T47D (cell line): ENCODE measurements at regions not wholly inside any gene's neighbourhood (a gene's known extent, or its start where the extent isn't known, plus 50 kb on each side); places are given as distances from the start of the nearest gene placed in this dataset.

ENCODE experiments used
- DNase-seq, 2 experiments: peaks; one replicate each; pipeline versions ENCODE4 v3.0.0 to v3.0.0-alpha.2; 2011 to 2012; ENCODE audit warnings: low read depth in 1 of 2, low spot score in 1 of 2
- JUND ChIP-seq: IDR thresholded peaks from 2 replicates; pipeline ENCODE4 v1.6.1; 2012; ENCODE audit warnings: low read depth
- in situ Hi-C: cut with HindIII; loops from 2 replicates; pipeline ENCODE4 v1.10.0; 2016; ENCODE audit warnings: low sequenced_read_pairs, low pct_unique_long_range_greater_than_20kb

GRCh38 chr5:27315363-27316270, 277.2 kb upstream of the CDH9 start:
- in situ Hi-C loops = no loop called here
- no peak for DNase-seq
- no peak for TF ChIP-seq JUND

DNA sequence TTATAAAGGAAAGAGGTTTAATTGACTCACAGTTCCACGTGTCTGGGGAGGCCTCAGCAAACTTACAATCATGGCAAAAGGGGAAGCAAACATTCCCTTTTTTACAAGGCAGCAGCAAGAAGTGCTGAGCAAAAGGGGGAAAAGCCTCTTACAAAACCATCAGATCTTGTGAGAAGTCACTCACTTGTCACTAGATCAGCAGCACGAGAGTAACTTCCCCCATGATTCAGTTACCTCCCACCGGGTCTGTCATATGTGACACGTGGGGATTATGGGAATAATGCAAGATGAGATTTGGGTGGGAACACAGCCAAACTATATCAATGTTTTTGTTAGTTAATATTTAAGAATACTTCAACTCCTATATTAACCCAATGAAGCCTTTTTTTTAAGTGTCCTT, 275.2 kb upstream of the CDH9 start:
- in situ Hi-C loops = no loop called here

GRCh38 chr5:27312291-27312893, 274.0 kb upstream of the CDH9 start:
- no peak for DNase-seq

More for the DNA sequence above, 275.2 kb upstream of the CDH9 start:
- no peak for TF ChIP-seq JUND
- DNase-seq = no peak

GRCh38 chr5:27311544-27311943, 273.2 kb upstream of the CDH9 start:
- DNase-seq = no peak
- no peak for TF ChIP-seq JUND
- in situ Hi-C loops = no loop called here

More at GRCh38 chr5:27312291-27312893, 274.0 kb upstream of the CDH9 start:
- TF ChIP-seq JUND = no peak
- in situ Hi-C loops = no loop called here

- no peak for DNase-seq
- no peak for TF ChIP-seq JUND
- in situ Hi-C loops = no loop called here
These were observed 269.8 kb upstream of the CDH9 start for GRCh38 chr5:27308153-27308552.

DNA sequence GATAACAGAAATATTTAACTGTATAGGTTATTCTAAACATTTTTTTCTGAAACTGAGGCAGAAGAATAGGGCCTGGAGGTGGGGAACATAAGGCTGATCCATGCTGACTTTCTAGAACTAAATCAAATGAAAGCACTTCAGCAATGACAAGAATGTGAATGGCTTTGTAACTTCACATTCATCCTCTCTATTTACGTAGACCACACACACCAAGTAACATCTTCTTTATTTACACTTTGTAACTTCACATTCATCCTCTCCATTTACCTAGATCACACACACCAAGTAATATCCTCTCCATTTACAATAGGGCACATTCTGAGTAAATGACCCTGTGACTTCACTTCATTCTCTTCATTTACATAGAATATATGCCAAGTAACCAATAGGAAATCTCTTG, 251.8 kb upstream of the CDH9 start:
- in situ Hi-C loops = no loop called here
- no peak for TF ChIP-seq JUND
- no peak for DNase-seq

DNA sequence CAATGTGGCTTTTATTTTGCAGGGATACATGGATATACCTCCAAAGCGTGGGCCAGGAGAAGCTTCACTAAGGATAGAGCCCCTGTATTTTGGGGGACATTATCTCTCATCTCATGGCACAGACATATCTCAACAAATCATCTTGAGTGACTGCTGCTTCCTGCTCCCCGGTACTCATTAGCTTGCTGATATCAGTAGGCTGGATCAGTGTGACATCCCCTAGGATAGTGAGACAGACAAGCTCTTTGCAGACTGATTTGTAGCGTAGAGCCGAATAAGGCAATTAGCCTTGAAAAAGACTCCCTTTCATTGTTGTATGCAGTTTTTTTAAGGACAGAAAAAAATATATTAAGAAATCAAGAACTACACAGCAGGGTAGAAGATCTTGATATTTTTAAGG, 237.7 kb upstream of the CDH9 start:
- DNase-seq = no peak
- in situ Hi-C loops = no loop called here
- no peak for TF ChIP-seq JUND

DNA sequence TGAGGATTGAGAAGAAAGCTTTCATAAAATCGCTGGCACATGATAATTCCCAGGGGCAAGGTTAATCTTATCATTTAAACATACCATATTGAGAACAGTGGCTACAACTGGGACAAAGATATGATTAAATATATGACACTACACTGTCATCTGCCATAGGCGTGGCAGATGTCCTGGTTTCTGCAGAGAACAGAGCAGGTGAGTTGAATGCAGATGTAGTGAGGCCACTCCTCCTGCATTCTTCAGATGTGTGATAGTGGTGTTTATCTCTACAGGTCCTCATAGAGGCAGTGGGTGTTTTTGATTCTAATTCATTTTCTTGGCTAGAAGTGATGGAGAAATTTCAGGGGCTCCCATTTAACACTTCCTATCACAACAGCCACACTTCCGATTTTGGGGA, 237.0 kb upstream of the CDH9 start:
- in situ Hi-C loops = no loop called here
- no peak for DNase-seq
- TF ChIP-seq JUND = no peak

DNA sequence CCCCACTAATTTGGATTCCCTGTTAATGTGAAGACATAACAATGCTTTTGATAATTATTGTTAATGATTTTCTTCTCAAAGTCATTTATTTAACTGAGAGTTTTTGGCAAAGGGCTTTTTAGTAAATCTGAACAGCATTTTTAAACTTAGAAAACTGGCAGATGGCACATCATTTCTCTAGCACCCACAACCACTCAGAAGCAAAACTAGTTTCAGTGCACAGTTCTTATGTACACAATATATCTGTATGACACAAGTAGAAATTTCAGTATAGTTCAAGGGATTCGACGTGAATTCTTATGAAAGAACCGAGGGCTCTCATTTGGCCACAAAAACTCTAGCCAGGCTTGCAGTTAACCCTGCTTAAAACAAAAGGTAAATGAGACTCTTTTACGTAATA, 231.4 kb upstream of the CDH9 start:
- no peak for DNase-seq
- in situ Hi-C loops = no loop called here
- TF ChIP-seq JUND = no peak

GRCh38 chr5:27267209-27267824, 228.9 kb upstream of the CDH9 start:
- no peak for DNase-seq
- no peak for TF ChIP-seq JUND
- in situ Hi-C loops = no loop called here

- no peak for DNase-seq
- TF ChIP-seq JUND = no peak
- in situ Hi-C loops = no loop called here
These were observed 227.8 kb upstream of the CDH9 start for GRCh38 chr5:27266184-27266583.

DNA sequence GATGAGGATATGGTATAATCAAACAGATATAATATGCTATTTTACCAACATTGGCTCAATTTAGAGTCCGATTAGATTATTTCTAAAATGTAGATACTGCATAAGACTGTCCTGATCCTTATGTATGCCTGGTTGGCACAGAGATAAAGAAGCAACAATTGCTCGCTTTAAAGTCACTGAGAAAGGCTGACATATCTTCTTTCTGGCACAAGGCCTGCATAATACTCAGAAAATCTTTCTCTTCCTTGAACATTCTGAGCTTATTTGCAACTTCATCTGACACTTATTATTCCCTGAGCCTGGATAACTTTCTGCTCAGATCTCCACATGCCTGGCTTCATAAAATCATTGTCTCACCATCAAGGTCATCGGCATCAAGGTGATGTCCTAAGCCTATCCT, 219.3 kb upstream of the CDH9 start:
- no peak for DNase-seq
- in situ Hi-C loops = no loop called here
- TF ChIP-seq JUND = no peak

DNA sequence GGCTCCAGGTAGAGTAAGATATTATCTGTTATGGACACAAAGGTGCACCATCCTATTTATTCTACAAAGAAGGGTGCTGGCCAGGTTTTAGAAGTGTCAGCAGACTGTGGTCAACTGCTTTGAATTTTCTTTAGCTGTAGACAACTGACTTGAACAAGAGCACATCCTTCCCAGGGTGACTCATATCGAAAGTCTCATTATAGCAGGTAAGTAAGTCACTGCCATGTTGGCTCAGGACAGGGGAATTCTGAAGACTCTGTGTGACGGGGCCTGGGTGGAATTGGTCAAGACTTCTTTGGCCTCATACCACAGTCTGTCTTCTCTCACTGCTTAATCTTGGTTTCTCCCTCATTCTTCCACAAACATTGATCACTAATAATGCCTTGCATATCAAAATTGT, 214.5 kb upstream of the CDH9 start:
- DNase-seq = peak in 1 of 2 experiments; percentile 1
- in situ Hi-C loops = no loop called here
- TF ChIP-seq JUND = no peak
